T-cell (primary cell): ENCODE measurements at regions not wholly inside any gene's neighbourhood (a gene's known extent, or its start where the extent isn't known, plus 50 kb on each side); places are given as distances from the start of the nearest gene placed in this dataset.
"Not testable (repeated sequence)": the region's sequence is repeated elsewhere in the genome, so short reads cannot be mapped to it uniquely, and the experiment has no call there.

Experiments used
- ATAC-seq, 4 experiments: fragments of 200-7000 bp in 3 of 4; fragments of 150-1000 bp in 1 of 4; cut with Tn5 transposase; replicated peaks in 1 of 4; 1 replicate in 3 of 4; 2 replicates in 1 of 4; pipeline ENCODE4 v1.10.0; 2021; ENCODE audit warnings: moderate library complexity in 3 of 4, mild to moderate bottlenecking in 2 of 4, moderate number of reproducible peaks in 1 of 4
- CTCF ChIA-PET, 2 donors: fragments of 300-600 bp; sonication (Branson Sonifier 250); formaldehyde crosslinking; loops; one replicate each; lab custom pipeline; 2022; ENCODE audit warnings: antibody characterized with exemption in 2 of 2; lab: Charles Lee
- POLR2A ChIA-PET, 2 donors: fragments of 300-600 bp; sonication (Branson Sonifier 250); formaldehyde crosslinking; loops; one replicate each; lab custom pipeline; 2022; ENCODE audit warnings: antibody characterized with exemption in 2 of 2; lab: Charles Lee
- DNase-seq, 35 experiments: peaks; one replicate each; pipeline versions ENCODE4 v3.0.0 to v3.0.0-alpha.2; 2013 to 2023
- H3K27ac ChIP-seq: one replicate; pipeline ENCODE4 v1.5.1; 2013; ENCODE audit warnings: low read length
- H3K27me3 ChIP-seq, 2 experiments: replicated peaks in 1 of 2; 1 replicate in 1 of 2; 2 replicates in 1 of 2; pipeline versions ENCODE4 v1.6.1 to v1.7.0; 2013; ENCODE audit warnings: low read length in 1 of 2, mixed read lengths in 1 of 2; ENCODE audit not compliant: control insufficient read depth in 2 of 2, insufficient read depth in 2 of 2; ENCODE audit errors: extremely low read depth in 1 of 2
- H3K36me3 ChIP-seq, 2 donors: 1 replicate in 1 of 2; 2 replicates in 1 of 2; pipeline versions ENCODE4 v1.6.1 to v1.7.0; 2013; ENCODE audit warnings: low read length in 1 of 2; ENCODE audit not compliant: control insufficient read depth in 2 of 2, insufficient read depth in 1 of 2; ENCODE audit errors: extremely low read depth in 1 of 2
- H3K4me1 ChIP-seq, 2 experiments: 1 replicate in 1 of 2; 2 replicates in 1 of 2; pipeline versions ENCODE4 v1.6.1 to v1.7.0; 2013; ENCODE audit warnings: low read length in 2 of 2, mixed read lengths in 1 of 2; ENCODE audit not compliant: insufficient read depth in 2 of 2, control insufficient read depth in 1 of 2; ENCODE audit errors: extremely low read depth in 1 of 2
- H3K4me3 ChIP-seq, 2 donors: 1 replicate in 1 of 2; 2 replicates in 1 of 2; pipeline versions ENCODE4 v1.5.1 to v1.7.0; 2013; ENCODE audit warnings: mild to moderate bottlenecking in 2 of 2, low read length in 1 of 2, moderate library complexity in 1 of 2; ENCODE audit not compliant: control insufficient read depth in 1 of 2; ENCODE audit errors: extremely low read depth in 1 of 2
- H3K9me3 ChIP-seq: 2 replicates; pipeline ENCODE4 v1.7.0; 2013
- H3K27ac Mint-ChIP-seq, 2 donors: one replicate each; pipeline ENCODE4 v1.8.0; 2020 to 2021; ENCODE audit warnings: mild to moderate bottlenecking in 2 of 2, mixed read lengths in 2 of 2
- H3K27me3 Mint-ChIP-seq, 2 donors: one replicate each; pipeline ENCODE4 v1.8.0; 2021 to 2022; ENCODE audit warnings: mixed read lengths in 2 of 2
- H3K36me3 Mint-ChIP-seq: one replicate; pipeline ENCODE4 v1.8.0; 2021; ENCODE audit warnings: mixed read lengths
- H3K4me1 Mint-ChIP-seq, 3 donors: one replicate each; pipeline ENCODE4 v1.8.0; 2020 to 2022; ENCODE audit warnings: mixed read lengths in 3 of 3, mild to moderate bottlenecking in 1 of 3
- H3K4me3 Mint-ChIP-seq, 3 donors: one replicate each; pipeline ENCODE4 v1.8.0; 2020 to 2022; ENCODE audit warnings: mild to moderate bottlenecking in 3 of 3, mixed read lengths in 3 of 3, moderate library complexity in 3 of 3
- H3K9me3 Mint-ChIP-seq, 3 donors: one replicate each; pipeline ENCODE4 v1.8.0; 2020 to 2022; ENCODE audit warnings: mixed read lengths in 3 of 3
- WGBS: methylation state at CpG from one replicate; pipeline ENCODE4 v1.1.5; 2013; ENCODE audit warnings: missing lambda C conversion rate; ENCODE audit not compliant: insufficient coverage; 5-methylcytosine and 5-hydroxymethylcytosine counted together

GRCh38 chr5:96175090-96175489 is 213.4 kb upstream of the ELL2 start:
- Histone ChIP-seq H3K36me3 (no peaks in the 10 kb centered on the region), H3K27ac (no peak overlapping the region), H3K4me3 (no peak overlapping the region), H3K27me3 (no peaks in the 10 kb centered on the region), H3K4me1 (no peaks in the 10 kb centered on the region), H3K9me3 (no peaks in the 10 kb centered on the region)
- H3K36me3 Mint-ChIP-seq, result no peaks in the 10 kb centered on the region
- peaks cover 6 to 11% of the 10 kb centered on the region in 2 donors for H3K27me3 Mint-ChIP-seq
- no CpG with 5 or more reads among the region's 2 CpGs for WGBS
- DNase-seq, result peak in 1 of 35 experiments; percentile 5
- no peaks in the 10 kb centered on the region for H3K4me1 Mint-ChIP-seq
- no peak overlapping the region for H3K27ac Mint-ChIP-seq
- H3K4me3 Mint-ChIP-seq, result no peak overlapping the region
- ChIA-PET CTCF (no interaction called here), POLR2A (no interaction called here)
- H3K9me3 Mint-ChIP-seq, result no peaks in the 10 kb centered on the region
- no peak for ATAC-seq

- Mint-ChIP-seq H3K4me3 (no peak overlapping the region), H3K27me3 (peaks cover 3 to 6% of the 10 kb centered on the region in 2 donors), H3K9me3 (no peaks in the 10 kb centered on the region), H3K36me3 (no peaks in the 10 kb centered on the region), H3K27ac (no peak overlapping the region), H3K4me1 (no peaks in the 10 kb centered on the region)
- WGBS, result no CpG with 5 or more reads among the region's 1 CpG
- CTCF ChIA-PET, result no interaction called here
- Histone ChIP-seq H3K9me3 (no peaks in the 10 kb centered on the region), H3K4me3 (no peak overlapping the region), H3K27me3 (no peaks in the 10 kb centered on the region), H3K27ac (no peak overlapping the region), H3K36me3 (no peaks in the 10 kb centered on the region), H3K4me1 (no peaks in the 10 kb centered on the region)
- POLR2A ChIA-PET, result no interaction called here
- DNase-seq (no peak), ATAC-seq (no peak)
These were observed 211.7 kb upstream of the ELL2 start for GRCh38 chr5:96173366-96173765.

- Histone ChIP-seq H3K4me1 (no peaks in the 10 kb centered on the region), H3K9me3 (no peaks in the 10 kb centered on the region), H3K4me3 (no peak overlapping the region), H3K36me3 (no peaks in the 10 kb centered on the region), H3K27me3 (no peaks in the 10 kb centered on the region), H3K27ac (no peak overlapping the region)
- ChIA-PET CTCF (no interaction called here), POLR2A (no interaction called here)
- Mint-ChIP-seq H3K4me3 (no peak overlapping the region), H3K36me3 (no peaks in the 10 kb centered on the region), H3K9me3 (no peaks in the 10 kb centered on the region), H3K27ac (no peak overlapping the region), H3K4me1 (no peaks in the 10 kb centered on the region), H3K27me3 (peaks cover 3% of the 10 kb centered on the region in 2 donors)
- no CpG with 5 or more reads among the region's 2 CpGs for WGBS
- ATAC-seq, result no peak
- DNase-seq, result no peak
These were observed 210.8 kb upstream of the ELL2 start for GRCh38 chr5:96172436-96172835.

GRCh38 chr5:96171973-96172372 is 210.3 kb upstream of the ELL2 start:
- H3K4me3 ChIP-seq, H3K27ac Mint-ChIP-seq, H3K4me3 Mint-ChIP-seq, H3K9me3 ChIP-seq, H3K4me1 Mint-ChIP-seq, H3K36me3 ChIP-seq, H3K4me1 ChIP-seq, H3K9me3 Mint-ChIP-seq, H3K27me3 ChIP-seq, CTCF ChIA-PET, DNase-seq, ATAC-seq, H3K36me3 Mint-ChIP-seq, H3K27ac ChIP-seq, POLR2A ChIA-PET, H3K27me3 Mint-ChIP-seq: not testable (repeated sequence)
- WGBS, result 82% methylated on average over 1 of the region's 4 CpGs

GRCh38 chr5:96170481-96171125 is 209.0 kb upstream of the ELL2 start:
- H3K4me1 Mint-ChIP-seq, H3K36me3 ChIP-seq, H3K4me3 Mint-ChIP-seq, POLR2A ChIA-PET, H3K27me3 Mint-ChIP-seq, H3K27ac Mint-ChIP-seq, H3K4me1 ChIP-seq, ATAC-seq, DNase-seq, H3K9me3 Mint-ChIP-seq, H3K36me3 Mint-ChIP-seq, H3K9me3 ChIP-seq, H3K4me3 ChIP-seq, H3K27me3 ChIP-seq, H3K27ac ChIP-seq: not testable (repeated sequence)
- CTCF ChIA-PET, result interaction anchor here in 1 of 2 donors (0.6 kb wide), 1 partner anchor 388 kb away, joined by 4 read pairs; no protein-coding TSS in a partner anchor
- 94% methylated on average over 11 of the region's 15 CpGs for WGBS

GRCh38 chr5:96168833-96169232 is 207.2 kb upstream of the ELL2 start:
- H3K9me3 Mint-ChIP-seq, CTCF ChIA-PET, H3K36me3 ChIP-seq, H3K9me3 ChIP-seq, H3K4me1 Mint-ChIP-seq, DNase-seq, H3K27me3 ChIP-seq, H3K4me3 ChIP-seq, POLR2A ChIA-PET, H3K4me3 Mint-ChIP-seq, H3K36me3 Mint-ChIP-seq, H3K4me1 ChIP-seq, H3K27ac Mint-ChIP-seq, H3K27ac ChIP-seq, ATAC-seq: not testable (repeated sequence)
- 91% methylated on average over 5 of the region's 8 CpGs for WGBS
- peaks cover 9 to 15% of the 10 kb centered on the region in 2 donors for H3K27me3 Mint-ChIP-seq

- CTCF ChIA-PET, result no interaction called here
- Histone ChIP-seq H3K27me3 (no peaks in the 10 kb centered on the region), H3K36me3 (no peaks in the 10 kb centered on the region), H3K27ac (no peak overlapping the region), H3K4me3 (no peak overlapping the region), H3K9me3 (no peaks in the 10 kb centered on the region), H3K4me1 (no peaks in the 10 kb centered on the region)
- POLR2A ChIA-PET, result no interaction called here
- H3K4me1 Mint-ChIP-seq, result no peaks in the 10 kb centered on the region
- DNase-seq (no peak), ATAC-seq (no peak)
- no peaks in the 10 kb centered on the region for H3K36me3 Mint-ChIP-seq
- no peaks in the 10 kb centered on the region for H3K9me3 Mint-ChIP-seq
- no peak overlapping the region for H3K4me3 Mint-ChIP-seq
- peaks cover 6 to 9% of the 10 kb centered on the region in 2 donors for H3K27me3 Mint-ChIP-seq
- no peak overlapping the region for H3K27ac Mint-ChIP-seq
- no CpG with 5 or more reads among the region's 2 CpGs for WGBS
These were observed 197.4 kb upstream of the ELL2 start for GRCh38 chr5:96159043-96159442.
